SK-N-SH (cell line): ENCODE measurements at regions not wholly inside any gene's neighbourhood (a gene's known extent, or its start where the extent isn't known, plus 50 kb on each side); places are given as distances from the start of the nearest gene placed in this dataset.

Source experiments
- CTCF ChIA-PET: fragments of 300-600, 350-600 bp; formaldehyde crosslinking; extraction: SDS; loops from one replicate; lab custom pipeline; 2021; lab: Yijun Ruan, JAX
- POLR2A ChIA-PET: fragments of 350-600 bp; sonication (Branson Sonifier 250); formaldehyde crosslinking; extraction: SDS; loops from one replicate; lab custom pipeline; 2020; ENCODE audit warnings: antibody characterized with exemption, inconsistent platforms; lab: Yijun Ruan, JAX
- DNase-seq: peaks from one replicate; pipeline ENCODE4 v3.0.0; 2012
- H2AFZ ChIP-seq: fragments of 200-600 bp; sonication (generic); 2 replicates; pipeline ENCODE4 v1.8.1; 2016; ENCODE audit warnings: antibody characterized with exemption, mild to moderate bottlenecking, low read depth
- H3F3A ChIP-seq: fragments of 200-600 bp; sonication (generic); replicated peaks from 2 replicates; pipeline ENCODE3; 2016; ENCODE audit warnings: antibody characterized with exemption, mild to moderate bottlenecking; ENCODE audit not compliant: insufficient read depth
- H3K27ac ChIP-seq, 2 experiments: fragments of 200-500 bp in 1 of 2; fragments of 200-600 bp in 1 of 2; sonication (Bioruptor generic) in 1 of 2; sonication (generic), shearing (Covaris generic) in 1 of 2; 2 replicates each; pipeline versions ENCODE4 v1.5.1 to v1.6.1; 2014 to 2016; ENCODE audit warnings: low read depth in 2 of 2, inconsistent platforms in 1 of 2, low read length in 1 of 2, mild to moderate bottlenecking in 1 of 2, mixed read lengths in 1 of 2
- H3K27me3 ChIP-seq: fragments of 200-600 bp; sonication (generic), shearing (Covaris generic); 2 replicates; pipeline ENCODE4 v1.6.1; 2016; ENCODE audit warnings: mixed run types; ENCODE audit not compliant: insufficient read depth
- H3K36me3 ChIP-seq, 2 experiments: fragments of 200-500 bp in 1 of 2; fragments of 200-600 bp in 1 of 2; sonication (Bioruptor generic) in 1 of 2; sonication (generic) in 1 of 2; replicated peaks in 1 of 2; 2 replicates each; pipeline versions ENCODE3 to v1.5.1; 2014 to 2016; ENCODE audit warnings: low read length in 1 of 2, mild to moderate bottlenecking in 1 of 2; ENCODE audit not compliant: insufficient read depth in 2 of 2, control insufficient read depth in 1 of 2
- H3K4me1 ChIP-seq, 2 experiments: fragments of 200-500 bp in 1 of 2; fragments of 200-600 bp in 1 of 2; sonication (Bioruptor generic) in 1 of 2; sonication (generic), shearing (Covaris generic) in 1 of 2; 2 replicates each; pipeline versions ENCODE4 v1.5.1 to v1.6.1; 2014 to 2016; ENCODE audit warnings: low read depth in 1 of 2, low read length in 1 of 2, mixed run types in 1 of 2; ENCODE audit not compliant: insufficient read depth in 2 of 2, control insufficient read depth in 1 of 2
- H3K4me2 ChIP-seq: fragments of 200-600 bp; sonication (generic), shearing (Covaris generic); 2 replicates; pipeline ENCODE4 v1.6.1; 2017; ENCODE audit warnings: mixed run types
- H3K4me3 ChIP-seq, 2 experiments: fragments of 200-500 bp in 1 of 2; fragments of 200-600 bp in 1 of 2; sonication (Bioruptor generic) in 1 of 2; sonication (generic), shearing (Covaris generic) in 1 of 2; 2 replicates each; pipeline versions ENCODE4 v1.5.1 to v1.8.1; 2014 to 2016; ENCODE audit warnings: low read depth in 2 of 2, inconsistent platforms in 1 of 2, low read length in 1 of 2, mild to moderate bottlenecking in 1 of 2, mixed read lengths in 1 of 2, moderate library complexity in 1 of 2
- H3K79me2 ChIP-seq: fragments of 200-600 bp; sonication (generic); 2 replicates; pipeline ENCODE4 v1.8.1; 2017; ENCODE audit warnings: mild to moderate bottlenecking; ENCODE audit not compliant: insufficient read depth
- H3K9ac ChIP-seq: fragments of 200-600 bp; sonication (generic); 2 replicates; pipeline ENCODE4 v1.6.1; 2017; ENCODE audit warnings: mixed run types
- H3K9me2 ChIP-seq: fragments of 200-600 bp; sonication (generic); 2 replicates; pipeline ENCODE4 v1.6.1; 2017; ENCODE audit warnings: mixed run types
- H3K9me3 ChIP-seq: fragments of 200-600 bp; sonication (generic); 2 replicates; pipeline ENCODE4 v1.6.1; 2017; ENCODE audit warnings: mixed run types, mild to moderate bottlenecking, moderate library complexity
- H4K20me1 ChIP-seq: fragments of 200-600 bp; sonication (generic); 2 replicates; pipeline ENCODE4 v1.6.1; 2017; ENCODE audit warnings: mild to moderate bottlenecking, mixed run types; ENCODE audit not compliant: insufficient read depth
- CHD2 ChIP-seq: fragments of 150-350 bp; IDR thresholded peaks from 2 replicates; pipeline ENCODE4 v1.6.1; 2018; ENCODE audit warnings: low read length; ENCODE audit not compliant: partially characterized antibody
- CTCF ChIP-seq: fragments of 200-600 bp; sonication (generic); IDR thresholded peaks from 2 replicates; pipeline ENCODE4 v1.6.1; 2017; ENCODE audit warnings: antibody characterized with exemption, mild to moderate bottlenecking, moderate library complexity
- EZH2phosphoT487 ChIP-seq: fragments of 200-600 bp; sonication (generic); IDR thresholded peaks from 2 replicates; pipeline ENCODE4 v1.6.1; 2017; ENCODE audit warnings: low read depth, mixed run types, mild to moderate bottlenecking, antibody characterized with exemption, moderate library complexity, borderline replicate concordance
- FOXM1 ChIP-seq: IDR thresholded peaks from 2 replicates; pipeline ENCODE4 v1.4.0; 2012; ENCODE audit warnings: low read depth, mild to moderate bottlenecking
- GATA2 ChIP-seq: sonication (generic); formaldehyde crosslinking; IDR thresholded peaks from 2 replicates; pipeline ENCODE4 v1.5.0; 2020; ENCODE audit warnings: mild to moderate bottlenecking, missing genetic modification reagents
- MEF2A ChIP-seq: IDR thresholded peaks from 2 replicates; pipeline ENCODE4 v1.4.0; 2012; ENCODE audit warnings: low read depth, borderline replicate concordance
- MXI1 ChIP-seq: IDR thresholded peaks from 2 replicates; pipeline ENCODE4 v1.6.1; 2012; ENCODE audit warnings: mild to moderate bottlenecking, low read depth, low read length, improper control_type of control experiment
- PBX3 ChIP-seq: IDR thresholded peaks from 2 replicates; pipeline ENCODE4; 2012
- POLR2AphosphoS5 ChIP-seq: IDR thresholded peaks from 2 replicates; pipeline ENCODE4 v1.6.1; 2012; ENCODE audit warnings: low read depth, low read length
- RFX5 ChIP-seq: IDR thresholded peaks from 2 replicates; pipeline ENCODE4 v1.6.1; 2012; ENCODE audit warnings: mild to moderate bottlenecking, improper control_type of control experiment, low read length
- SIN3A ChIP-seq: IDR thresholded peaks from 2 replicates; pipeline ENCODE4 v1.6.1; 2012; ENCODE audit warnings: low read depth, mild to moderate bottlenecking, low read length, moderate library complexity, borderline replicate concordance
- SMC3 ChIP-seq: IDR thresholded peaks from 2 replicates; pipeline ENCODE4 v1.6.1; 2012; ENCODE audit warnings: low read depth, low read length, improper control_type of control experiment
- USF2 ChIP-seq: fragments of 150-350 bp; IDR thresholded peaks from 2 replicates; pipeline ENCODE4 v1.6.1; 2017; ENCODE audit warnings: antibody characterized with exemption, low read length, low read depth, borderline replicate concordance
- ZBTB33 ChIP-seq: IDR thresholded peaks from 2 replicates; pipeline ENCODE4 v1.4.0; 2012; ENCODE audit warnings: low read depth, borderline replicate concordance
- WGBS: methylation state at CpG from one replicate; pipeline ENCODE4 v1.1.6; 2017; ENCODE audit warnings: low lambda C conversion rate; 5-methylcytosine and 5-hydroxymethylcytosine counted together

GRCh38 chr10:33803248-33803647 is 468.8 kb upstream of the NRP1 start:
- Histone ChIP-seq H3K36me3 (no peaks in the 10 kb centered on the region), H3K4me3 (no peak overlapping the region), H3K9me3 (no peaks in the 10 kb centered on the region), H3F3A (no peaks in the 10 kb centered on the region), H3K4me1 (no peaks in the 10 kb centered on the region), H3K27ac (no peak overlapping the region), H2AFZ (no peak overlapping the region), H3K79me2 (no peaks in the 10 kb centered on the region), H3K9me2 (no peaks in the 10 kb centered on the region), H3K27me3 (no peaks in the 10 kb centered on the region), H3K4me2 (no peak overlapping the region), H4K20me1 (no peaks in the 10 kb centered on the region), H3K9ac (no peak overlapping the region)
- TF ChIP-seq GATA2 (CRISPR knock-in tag) (no peak), SMC3 (no peak), PBX3 (no peak), EZH2phosphoT487 (no peak), CHD2 (no peak), FOXM1 (no peak), SIN3A (no peak), CTCF (no peak), POLR2AphosphoS5 (no peak), USF2 (no peak), ZBTB33 (no peak)
- 81% methylated on average over 3 of the region's 3 CpGs for WGBS
- CTCF ChIA-PET: no interaction called here
- no peak for DNase-seq
- POLR2A ChIA-PET: no interaction called here

- Histone ChIP-seq H2AFZ (no peak overlapping the region), H3K79me2 (no peaks in the 10 kb centered on the region), H3K9ac (no peak overlapping the region), H3F3A (no peaks in the 10 kb centered on the region), H3K4me3 (no peak overlapping the region), H3K4me2 (no peak overlapping the region), H3K9me2 (no peaks in the 10 kb centered on the region), H3K27me3 (no peaks in the 10 kb centered on the region), H3K36me3 (no peaks in the 10 kb centered on the region)
- POLR2A ChIA-PET: no interaction called here
- 68% methylated on average over 4 of the region's 4 CpGs for WGBS
- no peak for DNase-seq
- TF ChIP-seq RFX5 (no peak), MEF2A (no peak), CTCF (no peak), MXI1 (no peak)
- TF ChIP-seq, all 33 proteins: peak for 0
- Histone ChIP-seq H3K27ac (no peak overlapping the region), H3K9me3 (no peaks in the 10 kb centered on the region), H4K20me1 (no peaks in the 10 kb centered on the region), H3K4me1 (no peaks in the 10 kb centered on the region)
- CTCF ChIA-PET: no interaction called here
Measured at GRCh38 chr10:33802566-33802965, 468.1 kb upstream of the NRP1 start.
